ENCODE measurements at regions not wholly inside any gene's neighbourhood (a gene's known extent, or its start where the extent isn't known, plus 50 kb on each side); places are given as distances from the start of the nearest gene placed in this dataset.
A peak's percentile ranks its signal among the peaks of the same experiment; 100 is the strongest.

GRCh38 chr11:47907499-47907898, 59.3 kb upstream of the NUP160 start:
- DNase-seq (ENCODE audit: low spot score), result no peak
- Histone ChIP-seq H3K27ac (ENCODE audit: low read depth, low read length, poor library complexity, severe bottlenecking) (no peak overlapping the region), H3K4me2 (ENCODE audit: low read length) (no peak overlapping the region), H3K79me2 (ENCODE audit: insufficient read depth, low read depth, low read length) (no peaks in the 10 kb centered on the region), H3K36me3 (ENCODE audit: insufficient read depth, low read length) (no peaks in the 10 kb centered on the region), H3K9me3 (ENCODE audit: low read length) (no peaks in the 10 kb centered on the region), H2AFZ (ENCODE audit: low read length) (no peak overlapping the region), H3K4me3 (ENCODE audit: low read depth, low read length, poor library complexity, severe bottlenecking) (no peak overlapping the region), H4K20me1 (ENCODE audit: insufficient read depth, low read length) (no peaks in the 10 kb centered on the region), H3K4me1 (ENCODE audit: insufficient read depth, low read length, poor library complexity, severe bottlenecking) (peaks cover 15% of the 10 kb centered on the region), H3K9me2 (ENCODE audit: insufficient read depth, low read length) (no peaks in the 10 kb centered on the region)
- ChIA-PET CTCF (ENCODE audit: unreplicated experiment) (no interaction called here), POLR2A (interaction anchor here (0.6 to 1.5 kb wide), 9 partner anchors 8 to 198 kb away, joined by 3 to 6 read pairs (median 3); no protein-coding TSS in a partner anchor)
- intact Hi-C loops (cut with micrococcal nuclease; ENCODE audit: unreplicated experiment), result no loop called here
- BruUV-seq (replicated peaks), result no TSS peak
- no peak for TF ChIP-seq CTCF (conservative IDR thresholded peaks at IDR 0.05; ENCODE audit: low read length)
- no peak for TF ChIP-seq EZH2phosphoT487 (IDR thresholded peaks at IDR 0.05; ENCODE audit: borderline replicate concordance, low read depth, low read length)

GRCh38 chr11:47906066-47906465, 57.9 kb upstream of the NUP160 start:
- no peak for DNase-seq (ENCODE audit: low spot score)
- intact Hi-C loops (cut with micrococcal nuclease; ENCODE audit: unreplicated experiment), result no loop called here
- no TSS peak for BruUV-seq (replicated peaks)
- no peak for TF ChIP-seq CTCF (conservative IDR thresholded peaks at IDR 0.05; ENCODE audit: low read length)
- TF ChIP-seq EZH2phosphoT487 (IDR thresholded peaks at IDR 0.05; ENCODE audit: borderline replicate concordance, low read depth, low read length), result no peak
- Histone ChIP-seq H3K27ac (ENCODE audit: low read depth, low read length, poor library complexity, severe bottlenecking) (no peak overlapping the region), H3K4me1 (ENCODE audit: insufficient read depth, low read length, poor library complexity, severe bottlenecking) (peaks cover 15% of the 10 kb centered on the region), H3K36me3 (ENCODE audit: insufficient read depth, low read length) (no peaks in the 10 kb centered on the region), H3K79me2 (ENCODE audit: insufficient read depth, low read depth, low read length) (no peaks in the 10 kb centered on the region), H3K4me3 (ENCODE audit: low read depth, low read length, poor library complexity, severe bottlenecking) (no peak overlapping the region), H4K20me1 (ENCODE audit: insufficient read depth, low read length) (no peaks in the 10 kb centered on the region), H3K9me2 (ENCODE audit: insufficient read depth, low read length) (no peaks in the 10 kb centered on the region), H2AFZ (ENCODE audit: low read length) (peak overlapping the region; percentile 60), H3K9me3 (ENCODE audit: low read length) (no peaks in the 10 kb centered on the region), H3K4me2 (ENCODE audit: low read length) (peak overlapping the region; percentile 55)
- ChIA-PET CTCF (ENCODE audit: unreplicated experiment) (no interaction called here), POLR2A (no interaction called here)

- no peak overlapping the region for H3K27ac ChIP-seq (ENCODE audit: low read depth, low read length, poor library complexity, severe bottlenecking)
- intact Hi-C loops (cut with micrococcal nuclease; ENCODE audit: unreplicated experiment), result no loop called here
- POLR2A ChIA-PET, result no interaction called here
- peak; percentile 39 for DNase-seq (ENCODE audit: low spot score)
- H3K4me1 ChIP-seq (ENCODE audit: insufficient read depth, low read length, poor library complexity, severe bottlenecking), result peaks cover 20% of the 10 kb centered on the region
- H3K79me2 ChIP-seq (ENCODE audit: insufficient read depth, low read depth, low read length), result no peaks in the 10 kb centered on the region
- H3K4me2 ChIP-seq (ENCODE audit: low read length), result peak overlapping the region; percentile 55
- CTCF ChIA-PET (ENCODE audit: unreplicated experiment), result no interaction called here
- H3K4me3 ChIP-seq (ENCODE audit: low read depth, low read length, poor library complexity, severe bottlenecking), result no peak overlapping the region
- no peaks in the 10 kb centered on the region for H3K36me3 ChIP-seq (ENCODE audit: insufficient read depth, low read length)
- H4K20me1 ChIP-seq (ENCODE audit: insufficient read depth, low read length), result no peaks in the 10 kb centered on the region
- TF ChIP-seq EZH2phosphoT487 (IDR thresholded peaks at IDR 0.05; ENCODE audit: borderline replicate concordance, low read depth, low read length) (no peak), CTCF (conservative IDR thresholded peaks at IDR 0.05; ENCODE audit: low read length) (no peak)
- H3K9me3 ChIP-seq (ENCODE audit: low read length), result no peaks in the 10 kb centered on the region
- H3K9me2 ChIP-seq (ENCODE audit: insufficient read depth, low read length), result no peaks in the 10 kb centered on the region
- no TSS peak for BruUV-seq (replicated peaks)
- H2AFZ ChIP-seq (ENCODE audit: low read length), result peak overlapping the region; percentile 60
Observed at GRCh38 chr11:47905358-47906059, 57.4 kb upstream of the NUP160 start.
